Middle frontal gyrus (tissue), 1 donor: ENCODE measurements at regions not wholly inside any gene's neighbourhood (a gene's known extent, or its start where the extent isn't known, plus 50 kb on each side); places are given as distances from the start of the nearest gene placed in this dataset.
"Not testable (repeated sequence)": the region's sequence is repeated elsewhere in the genome, so short reads cannot be mapped to it uniquely, and the experiment has no call there.

Experiments used
- DNase-seq: peaks from one replicate; pipeline ENCODE4 v3.0.0-alpha.2; 2015; ENCODE audit warnings: low spot score; ENCODE audit errors: extremely low spot score

DNA sequence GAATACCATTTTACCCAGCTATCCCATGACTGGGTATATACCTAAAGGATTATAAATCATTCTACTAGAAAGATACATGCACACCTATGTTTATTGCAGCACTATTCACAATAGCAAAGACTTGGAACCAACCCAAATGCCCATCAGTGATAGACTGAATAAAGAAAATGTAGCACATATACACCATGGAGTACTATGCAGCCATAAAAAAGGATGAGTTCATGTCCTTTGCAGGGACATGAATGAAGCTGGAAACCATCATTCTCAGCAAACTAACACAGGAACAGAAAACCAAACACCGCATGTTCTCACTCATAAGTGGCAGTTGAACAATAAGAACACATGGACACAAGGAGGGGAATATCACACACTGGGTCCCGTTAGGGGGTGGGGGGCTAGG, 191.9 kb upstream of the POU5F2 start:
- DNase-seq, result not testable (repeated sequence)

GRCh38 chr5:93930098-93930497, 188.7 kb upstream of the POU5F2 start:
- DNase-seq, result no peak

GRCh38 chr5:93929131-93929530, 187.7 kb upstream of the POU5F2 start:
- DNase-seq, result no peak

GRCh38 chr5:93926831-93927620, 185.6 kb upstream of the POU5F2 start:
- no peak for DNase-seq

- no peak for DNase-seq
Measured at GRCh38 chr5:93925321-93925720, 183.9 kb upstream of the POU5F2 start.

DNA sequence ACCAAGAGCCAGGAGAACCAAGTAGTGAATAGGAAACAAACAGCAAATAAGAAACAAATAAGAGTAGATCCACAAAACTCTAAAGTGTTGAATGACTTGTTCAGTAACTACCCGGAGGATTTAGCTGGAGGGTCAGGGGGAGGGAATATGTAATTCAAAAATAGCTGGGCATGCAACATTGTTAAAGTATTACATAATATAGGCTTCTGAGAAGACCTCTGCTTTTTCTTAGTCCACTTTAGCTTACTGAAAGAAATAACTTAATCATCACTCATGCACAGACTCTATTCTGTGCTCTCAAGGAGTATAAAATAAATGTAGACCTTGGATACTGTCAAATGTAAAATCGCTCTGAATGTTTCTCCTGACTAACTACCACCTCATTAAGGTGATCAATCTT, 183.2 kb upstream of the POU5F2 start:
- no peak for DNase-seq

GRCh38 chr5:93922551-93922950, 181.2 kb upstream of the POU5F2 start:
- no peak for DNase-seq

DNA sequence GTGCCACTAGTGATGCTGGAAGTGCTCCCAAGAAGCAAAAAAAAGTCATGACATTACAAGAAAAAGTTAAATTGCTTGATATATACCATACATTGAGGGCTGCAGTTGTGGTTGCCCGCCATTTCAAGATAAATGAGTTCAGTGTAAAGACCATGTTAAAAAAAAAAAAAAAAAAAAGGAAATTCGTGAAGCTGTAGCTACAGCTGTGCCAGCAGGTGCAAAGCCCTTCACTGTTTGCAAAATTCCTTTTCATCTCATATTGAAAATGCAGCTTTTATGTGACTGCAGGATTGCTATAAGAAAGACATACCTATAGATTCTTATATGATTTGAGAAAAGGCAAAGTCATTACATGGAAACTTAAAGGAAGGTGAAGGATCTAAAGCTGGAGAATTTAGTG, 179.6 kb upstream of the POU5F2 start:
- DNase-seq, result no peak

- no peak for DNase-seq
Measured at GRCh38 chr5:93916872-93917271, 175.5 kb upstream of the POU5F2 start.

GRCh38 chr5:93915142-93915553, 173.7 kb upstream of the POU5F2 start:
- no peak for DNase-seq

GRCh38 chr5:93911609-93912008, 170.2 kb upstream of the POU5F2 start:
- no peak for DNase-seq

- DNase-seq, result no peak
Measured at GRCh38 chr5:93909356-93909755, 168.0 kb upstream of the POU5F2 start.

DNA sequence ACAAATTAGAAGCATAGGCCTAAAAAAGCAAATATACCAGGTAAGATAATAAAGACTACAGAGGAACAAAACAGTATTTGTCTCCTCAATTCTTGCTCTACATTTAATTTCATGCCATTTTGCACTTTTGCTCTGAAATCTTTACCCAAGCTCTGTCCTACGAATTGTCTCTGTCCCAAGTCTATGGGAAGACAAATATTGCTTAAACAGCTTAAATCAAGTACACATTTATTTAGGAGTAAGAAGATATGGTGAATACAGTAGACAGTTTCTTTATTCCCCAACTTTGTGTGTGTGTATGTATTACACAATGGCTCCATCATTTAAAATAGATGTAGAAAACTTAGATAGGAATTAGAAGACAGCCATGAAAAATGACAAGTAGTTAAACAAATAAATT, 163.5 kb upstream of the POU5F2 start:
- DNase-seq, result no peak

GRCh38 chr5:93902288-93902687, 160.9 kb upstream of the POU5F2 start:
- no peak for DNase-seq

DNA sequence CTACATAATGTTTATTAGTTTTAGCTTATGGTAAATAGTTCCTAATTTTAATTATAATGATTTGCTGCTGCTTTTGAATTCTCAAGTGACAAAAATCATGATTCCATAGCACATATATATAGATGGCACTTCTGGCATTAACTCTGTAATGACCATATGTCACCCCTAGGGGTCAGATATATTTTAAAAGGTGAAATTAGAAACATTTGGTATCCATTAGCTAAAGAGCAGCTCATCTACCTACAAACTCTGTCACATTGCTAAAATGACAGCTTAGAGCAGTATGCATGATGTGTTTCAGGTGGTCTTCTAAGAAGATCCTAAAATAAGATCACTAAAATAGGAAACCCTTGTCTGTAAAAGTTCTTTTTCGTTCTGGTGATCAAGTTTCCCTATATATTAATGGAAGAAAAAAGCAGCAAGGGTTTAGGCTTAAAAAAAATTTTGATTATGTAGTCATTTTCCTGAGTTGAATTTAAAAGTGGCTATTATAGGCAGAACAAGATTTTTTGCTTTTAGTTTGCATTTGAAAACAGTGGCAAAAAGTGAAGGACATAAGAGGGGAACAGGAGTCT, 157.7 kb upstream of the POU5F2 start:
- DNase-seq, result no peak

GRCh38 chr5:93894601-93895354, 153.4 kb upstream of the POU5F2 start:
- no peak for DNase-seq

DNA sequence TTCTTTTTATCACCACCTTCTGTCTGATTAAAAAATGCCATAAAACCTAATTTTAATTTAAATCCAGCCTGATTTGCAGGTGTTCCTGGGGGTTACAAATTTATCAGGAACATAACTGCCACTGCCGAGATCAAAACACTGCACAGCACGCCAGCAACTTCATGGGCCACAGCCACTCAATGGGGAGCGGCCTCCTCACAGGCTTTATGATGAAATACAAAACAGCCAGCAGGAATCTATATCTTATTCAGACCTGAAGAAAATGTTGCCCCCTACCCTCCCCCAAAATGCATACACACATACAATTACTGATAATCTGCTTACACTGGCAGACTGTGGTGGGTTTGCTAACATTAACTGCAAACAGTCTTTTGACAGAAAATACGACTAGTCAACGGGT, 151.7 kb upstream of the POU5F2 start:
- no peak for DNase-seq

GRCh38 chr5:93892481-93892880, 151.1 kb upstream of the POU5F2 start:
- no peak for DNase-seq

DNA sequence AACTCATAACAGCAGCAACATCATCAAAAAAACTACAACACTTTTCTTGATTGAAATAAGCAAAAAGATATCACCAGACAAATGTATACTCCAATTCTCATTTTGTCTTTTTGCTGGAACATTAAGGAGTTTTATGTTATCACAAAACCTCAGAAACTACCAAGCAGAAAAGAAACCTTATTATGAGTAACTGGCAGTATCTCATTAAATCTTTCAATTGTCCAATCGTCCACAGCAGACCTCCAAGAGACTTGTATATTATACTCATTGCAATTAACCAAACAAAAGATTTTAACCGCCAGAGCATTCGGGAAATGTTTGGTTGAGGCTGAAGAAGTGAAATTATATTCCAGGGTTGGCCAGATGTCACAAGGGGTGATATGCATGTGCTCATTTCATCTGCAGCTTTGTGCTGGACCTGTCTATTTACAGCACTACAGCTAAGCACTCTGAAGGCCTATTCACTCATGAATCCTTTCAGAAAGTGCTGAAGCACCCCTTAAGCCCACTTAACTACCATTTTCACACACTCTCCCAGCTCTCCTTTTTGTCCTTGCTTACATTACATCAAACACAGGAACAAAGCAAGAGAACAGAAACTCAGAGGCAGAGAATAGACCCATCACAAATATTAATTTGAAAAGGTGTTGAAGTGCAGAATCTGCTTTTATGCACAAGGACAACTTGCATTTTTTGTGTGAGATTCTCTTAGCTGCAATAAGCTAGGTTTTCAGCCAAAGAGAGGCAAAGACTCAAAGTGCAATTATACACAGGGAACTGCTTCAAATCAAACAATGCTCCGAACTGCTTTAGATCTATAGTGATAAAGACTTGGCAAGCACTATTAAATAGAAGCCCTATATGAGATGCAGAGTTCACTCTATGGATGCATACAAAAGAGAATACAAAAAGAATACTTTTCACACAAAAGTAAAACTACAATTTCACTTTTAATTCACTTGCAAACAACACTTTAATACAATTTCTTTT, 150.4 kb upstream of the POU5F2 start:
- no peak for DNase-seq

DNA sequence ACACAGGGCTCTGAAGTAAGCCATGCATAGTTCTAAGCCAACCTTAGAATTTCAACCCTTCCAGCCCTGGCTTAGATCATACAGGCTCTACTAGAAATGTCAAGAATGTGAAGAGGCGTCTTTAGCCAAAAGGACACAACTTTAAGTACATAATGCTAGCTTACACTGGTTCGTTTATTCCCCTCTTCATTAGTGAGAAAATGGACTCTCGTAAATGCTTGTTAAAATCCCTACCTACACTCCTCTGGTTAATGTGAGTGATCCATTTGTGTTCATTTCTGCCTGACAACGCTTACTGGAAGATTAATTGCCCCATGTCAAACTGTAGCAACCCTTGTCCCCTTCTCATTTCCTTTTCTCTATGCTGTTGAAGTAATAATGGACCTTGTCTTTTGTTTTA, 149.3 kb upstream of the POU5F2 start:
- no peak for DNase-seq

DNA sequence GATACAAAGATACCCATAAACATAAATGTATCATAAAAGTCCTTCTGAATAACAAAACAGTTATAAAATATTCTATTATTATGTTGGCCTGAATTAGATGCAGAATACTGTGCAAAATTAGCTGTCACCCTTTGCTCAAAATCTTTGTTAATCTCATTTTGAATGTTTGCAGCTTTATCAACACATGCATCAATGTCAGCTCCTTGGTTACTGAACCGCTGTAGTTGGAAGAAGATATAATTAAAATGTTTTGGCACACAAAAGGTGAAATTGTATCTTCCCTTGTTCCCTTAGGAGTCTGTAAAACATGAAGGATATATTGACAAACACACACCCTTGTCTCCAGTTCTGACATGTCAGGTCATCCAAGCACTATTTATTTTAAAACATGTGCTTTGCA, 146.3 kb upstream of the POU5F2 start:
- no peak for DNase-seq
